ENCODE measurements at regions not wholly inside any gene's neighbourhood (a gene's known extent, or its start where the extent isn't known, plus 50 kb on each side); places are given as distances from the start of the nearest gene placed in this dataset.

DNA sequence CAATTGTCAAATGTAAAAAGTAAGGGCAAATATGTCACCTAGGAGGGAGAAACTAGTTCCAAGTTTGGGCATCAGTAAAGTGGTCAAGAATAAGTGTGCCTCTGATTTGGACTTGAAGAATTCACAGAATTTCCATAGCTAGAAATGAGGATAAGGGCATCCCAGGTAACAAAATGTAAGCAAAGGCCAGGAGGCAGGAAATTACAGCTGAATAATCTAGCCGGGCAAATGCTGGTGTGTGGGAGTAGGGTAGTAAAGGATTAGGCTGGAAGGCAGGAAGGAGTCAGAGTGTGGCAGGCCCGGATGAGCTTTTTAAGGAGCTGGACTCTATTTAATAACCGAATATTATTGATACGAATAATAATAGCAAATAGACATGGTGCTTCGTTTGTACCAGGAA is 144.9 kb upstream of the EGFLAM start:
- CTCF ChIA-PET, result no interaction called here
- H3K9ac ChIP-seq (ENCODE audit: low read depth, low read length), result no peak overlapping the region
- ATAC-seq (ENCODE audit: low read depth) (no peak), DNase-seq (no peak)
- H3K56ac ChIP-seq (ENCODE audit: extremely low read depth, insufficient read depth, low read length), result no peak overlapping the region
- H2AK9ac ChIP-seq (replicated peaks; ENCODE audit: low read depth, low read length, poor library complexity), result no peak overlapping the region
- no peaks in the 10 kb centered on the region for H3K79me1 ChIP-seq (ENCODE audit: low read depth in 1 of 2, low read length in 2 of 2)
- H2AFZ ChIP-seq (replicated peaks; ENCODE audit: low read length, poor library complexity), result no peak overlapping the region
- H4K5ac ChIP-seq (ENCODE audit: low read depth, low read length), result no peak overlapping the region
- no peak overlapping the region for H2BK20ac ChIP-seq (ENCODE audit: low read depth, low read length)
- no peaks in the 10 kb centered on the region for H3K36me3 ChIP-seq (ENCODE audit: control insufficient read depth, insufficient read depth, low read length)
- H3K18ac ChIP-seq (ENCODE audit: low read depth, low read length), result no peak overlapping the region
- H2BK15ac ChIP-seq (ENCODE audit: low read depth, low read length), result no peak overlapping the region
- H3K14ac ChIP-seq (replicated peaks; ENCODE audit: low read depth, low read length), result no peak overlapping the region
- H3K9me1 ChIP-seq (ENCODE audit: insufficient read depth, low read length), result no peaks in the 10 kb centered on the region
- peaks cover 3% of the 10 kb centered on the region; the same call in 1 of the 2 replicates for H3K27me3 ChIP-seq (ENCODE audit: control insufficient read depth, insufficient read depth, low read length)
- H3K4ac ChIP-seq (ENCODE audit: low read depth, low read length), result no peak overlapping the region
- no peaks in the 10 kb centered on the region for H3K4me1 ChIP-seq (ENCODE audit: control insufficient read depth, insufficient read depth, low read length)
- no peak overlapping the region for H3K4me3 ChIP-seq (ENCODE audit: insufficient read depth, low read depth, low read length)
- BruUV-seq (replicated peaks), result no TSS peak
- H2BK120ac ChIP-seq (ENCODE audit: low read depth, low read length), result no peak overlapping the region
- H4K91ac ChIP-seq (ENCODE audit: insufficient read depth, low read depth, low read length), result no peak overlapping the region
- no peak for TF ChIP-seq CEBPB (IDR thresholded peaks at IDR 0.05; ENCODE audit: low read depth, low read length)
- no peak for TF ChIP-seq SMC3 (IDR thresholded peaks at IDR 0.05; ENCODE audit: low read depth, low read length)
- TF ChIP-seq RFX5 (IDR thresholded peaks at IDR 0.05; ENCODE audit: low read depth, low read length), result no peak
- TF ChIP-seq RCOR1 (IDR thresholded peaks at IDR 0.05; ENCODE audit: insufficient replicate concordance, low read length), result no peak
- TF ChIP-seq POLR2A (IDR thresholded peaks at IDR 0.05; ENCODE audit: low read depth, low read length), result no peak
- no peak for TF ChIP-seq MXI1 (IDR thresholded peaks at IDR 0.05; ENCODE audit: borderline replicate concordance, low read depth, low read length)
- no peak for TF ChIP-seq MAFK (IDR thresholded peaks at IDR 0.05; ENCODE audit: low read depth, low read length)
- TF ChIP-seq, protein P1, sequence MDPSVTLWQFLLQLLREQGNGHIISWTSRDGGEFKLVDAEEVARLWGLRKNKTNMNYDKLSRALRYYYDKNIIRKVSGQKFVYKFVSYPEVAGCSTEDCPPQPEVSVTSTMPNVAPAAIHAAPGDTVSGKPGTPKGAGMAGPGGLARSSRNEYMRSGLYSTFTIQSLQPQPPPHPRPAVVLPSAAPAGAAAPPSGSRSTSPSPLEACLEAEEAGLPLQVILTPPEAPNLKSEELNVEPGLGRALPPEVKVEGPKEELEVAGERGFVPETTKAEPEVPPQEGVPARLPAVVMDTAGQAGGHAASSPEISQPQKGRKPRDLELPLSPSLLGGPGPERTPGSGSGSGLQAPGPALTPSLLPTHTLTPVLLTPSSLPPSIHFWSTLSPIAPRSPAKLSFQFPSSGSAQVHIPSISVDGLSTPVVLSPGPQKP (IDR thresholded peaks at IDR 0.05; ENCODE audit: borderline replicate concordance, low read depth, low read length), result no peak
- TF ChIP-seq, protein P2, sequence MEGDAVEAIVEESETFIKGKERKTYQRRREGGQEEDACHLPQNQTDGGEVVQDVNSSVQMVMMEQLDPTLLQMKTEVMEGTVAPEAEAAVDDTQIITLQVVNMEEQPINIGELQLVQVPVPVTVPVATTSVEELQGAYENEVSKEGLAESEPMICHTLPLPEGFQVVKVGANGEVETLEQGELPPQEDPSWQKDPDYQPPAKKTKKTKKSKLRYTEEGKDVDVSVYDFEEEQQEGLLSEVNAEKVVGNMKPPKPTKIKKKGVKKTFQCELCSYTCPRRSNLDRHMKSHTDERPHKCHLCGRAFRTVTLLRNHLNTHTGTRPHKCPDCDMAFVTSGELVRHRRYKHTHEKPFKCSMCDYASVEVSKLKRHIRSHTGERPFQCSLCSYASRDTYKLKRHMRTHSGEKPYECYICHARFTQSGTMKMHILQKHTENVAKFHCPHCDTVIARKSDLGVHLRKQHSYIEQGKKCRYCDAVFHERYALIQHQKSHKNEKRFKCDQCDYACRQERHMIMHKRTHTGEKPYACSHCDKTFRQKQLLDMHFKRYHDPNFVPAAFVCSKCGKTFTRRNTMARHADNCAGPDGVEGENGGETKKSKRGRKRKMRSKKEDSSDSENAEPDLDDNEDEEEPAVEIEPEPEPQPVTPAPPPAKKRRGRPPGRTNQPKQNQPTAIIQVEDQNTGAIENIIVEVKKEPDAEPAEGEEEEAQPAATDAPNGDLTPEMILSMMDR (conservative IDR thresholded peaks at IDR 0.05; ENCODE audit: low read depth, low read length), result no peak
- no peak for TF ChIP-seq FOS (IDR thresholded peaks at IDR 0.05; ENCODE audit: low read depth, low read length)
- no peak for TF ChIP-seq NFE2L2 (IDR thresholded peaks at IDR 0.05; ENCODE audit: low read depth, low read length)
- TF ChIP-seq RAD21 (IDR thresholded peaks at IDR 0.05; ENCODE audit: low read length), result no peak
- TF ChIP-seq USF2 (IDR thresholded peaks at IDR 0.05; ENCODE audit: low read depth, low read length), result no peak
- TF ChIP-seq BHLHE40 (IDR thresholded peaks at IDR 0.05; ENCODE audit: low read depth, low read length), result no peak
- no peak for TF ChIP-seq MAZ (IDR thresholded peaks at IDR 0.05; ENCODE audit: borderline replicate concordance, low read depth, low read length)
- TF ChIP-seq CHD1 (IDR thresholded peaks at IDR 0.05; ENCODE audit: low read depth, low read length), result no peak
- no peak overlapping the region for H3K27ac ChIP-seq (ENCODE audit: insufficient read depth, low read length)
- no peak overlapping the region for H4K8ac ChIP-seq (ENCODE audit: low read depth in 2 of 2, low read length in 2 of 2)
- in situ Hi-C loops (cut with MboI; ENCODE audit: low sequenced_read_pairs), result no loop called here
- no peak overlapping the region for H2BK5ac ChIP-seq (ENCODE audit: low read depth, low read length, poor library complexity, severe bottlenecking)
- intact Hi-C loops (cut with micrococcal nuclease), result no loop called here
- H3K9me3 ChIP-seq (ENCODE audit: control insufficient read depth, insufficient read depth, low read length), result no peaks in the 10 kb centered on the region
- WGBS, 2 experiments (ENCODE audit: extremely low coverage in 2 of 2, insufficient read length in 1 of 2), result 67% methylated on average over 1 of the region's 5 CpGs; no CpG with 5 or more reads in 1 of the 2 experiments
- no peak overlapping the region for H3K4me2 ChIP-seq (ENCODE audit: low read depth, low read length)
- H3K23ac ChIP-seq (ENCODE audit: low read depth, low read length), result no peak overlapping the region
- no peak overlapping the region for H2AK5ac ChIP-seq (ENCODE audit: low read depth, low read length)
- POLR2A ChIA-PET (ENCODE audit: unreplicated experiment), result no interaction called here
- H4K20me1 ChIP-seq (ENCODE audit: insufficient read depth, low read length), result no peaks in the 10 kb centered on the region
- dilution Hi-C loops (cut with HindIII; ENCODE audit: low sequenced_read_pairs, unreplicated experiment), result no loop called here
